Renal cortex interstitium (tissue), 11 donors: ENCODE measurements at regions not wholly inside any gene's neighbourhood (a gene's known extent, or its start where the extent isn't known, plus 50 kb on each side); places are given as distances from the start of the nearest gene placed in this dataset.
"Not testable (repeated sequence)": the region's sequence is repeated elsewhere in the genome, so short reads cannot be mapped to it uniquely, and the experiment has no call there.

ENCODE experiments used
- DNase-seq, 11 donors: peaks; one replicate each; pipeline ENCODE4 v3.0.0-alpha.2; 2013; ENCODE audit warnings: low read depth in 9 of 11, low spot score in 4 of 11; ENCODE audit errors: extremely low read depth in 1 of 11

DNA sequence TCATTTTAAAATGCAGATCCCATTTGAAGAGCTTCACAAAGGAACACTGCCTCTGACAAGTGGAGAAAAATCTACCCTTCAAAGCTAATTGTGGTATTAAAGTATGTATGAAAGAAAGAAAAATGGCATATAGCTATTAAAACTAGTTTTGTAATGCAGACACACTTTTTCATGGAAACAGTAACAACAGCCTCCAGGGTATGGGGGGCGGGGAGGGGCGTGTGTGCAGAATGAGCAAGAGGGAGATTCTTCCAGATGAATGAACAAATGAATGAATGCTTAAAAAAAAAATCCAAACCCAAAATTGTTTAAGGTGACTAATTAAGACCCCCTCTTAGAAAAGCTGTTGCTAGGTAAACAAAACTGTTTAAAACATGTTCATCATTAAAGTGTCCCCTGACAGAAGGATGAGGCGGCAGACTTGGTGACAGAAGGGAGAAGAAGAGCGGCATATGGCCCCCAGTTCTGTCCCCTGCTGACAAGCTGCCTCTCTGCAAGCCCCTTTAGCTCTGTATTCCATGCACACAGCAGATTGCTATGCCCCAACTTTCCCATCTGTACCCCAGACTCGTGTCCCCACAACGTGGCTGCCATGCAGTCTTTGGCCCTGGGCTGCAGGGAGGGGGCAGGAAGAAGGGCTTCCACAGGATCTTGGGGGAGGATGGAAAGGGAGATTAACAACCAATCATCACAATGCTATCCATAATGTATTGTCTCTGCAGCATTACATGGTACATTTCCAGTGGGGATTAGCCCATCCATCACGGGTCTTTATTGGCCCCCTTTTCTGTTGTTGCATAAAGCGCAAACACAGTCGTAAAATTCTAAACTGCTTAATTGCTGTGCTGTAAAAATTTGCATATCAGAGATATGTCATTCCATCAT lies 108.4 kb upstream of the OLIG3 start:
- no peak for DNase-seq

DNA sequence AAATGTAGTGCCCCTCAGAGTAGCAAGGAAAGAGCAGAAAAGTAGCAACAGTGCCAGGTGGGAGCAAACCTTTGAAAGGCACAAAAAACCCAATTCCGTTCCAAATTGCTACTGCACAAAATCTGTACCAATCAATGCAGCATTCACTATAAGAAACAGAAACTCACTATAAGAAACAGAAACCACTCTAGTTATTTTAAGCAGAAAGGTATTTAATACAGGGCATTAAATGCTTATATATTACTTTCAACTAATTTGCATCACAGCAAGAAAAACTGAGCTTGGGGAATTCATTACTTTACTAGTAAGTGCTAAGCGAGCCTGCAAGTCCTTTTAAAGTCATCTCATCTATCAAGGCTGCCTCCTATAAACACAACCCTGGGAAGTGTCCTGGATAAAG lies 116.5 kb upstream of the OLIG3 start:
- no peak for DNase-seq

DNA sequence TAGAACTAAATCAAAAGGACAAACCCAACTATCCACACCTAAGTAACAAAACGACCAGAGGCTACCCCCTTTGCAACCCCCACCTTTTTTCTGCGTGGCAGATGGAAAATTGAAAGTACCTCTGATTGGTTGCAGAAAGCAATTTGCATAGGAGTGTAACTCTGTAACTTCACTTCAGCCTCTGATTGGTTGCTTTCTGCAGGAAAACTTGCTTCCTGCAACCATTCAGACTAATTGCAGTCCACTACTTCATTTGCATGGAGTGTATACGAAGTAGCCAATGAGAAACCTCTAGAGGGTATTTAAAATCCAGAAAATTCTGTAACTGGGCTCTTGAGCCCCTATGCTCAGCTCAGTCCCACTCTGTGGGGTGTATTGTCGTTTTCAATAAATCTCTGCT lies 129.1 kb upstream of the OLIG3 start:
- DNase-seq: no peak

DNA sequence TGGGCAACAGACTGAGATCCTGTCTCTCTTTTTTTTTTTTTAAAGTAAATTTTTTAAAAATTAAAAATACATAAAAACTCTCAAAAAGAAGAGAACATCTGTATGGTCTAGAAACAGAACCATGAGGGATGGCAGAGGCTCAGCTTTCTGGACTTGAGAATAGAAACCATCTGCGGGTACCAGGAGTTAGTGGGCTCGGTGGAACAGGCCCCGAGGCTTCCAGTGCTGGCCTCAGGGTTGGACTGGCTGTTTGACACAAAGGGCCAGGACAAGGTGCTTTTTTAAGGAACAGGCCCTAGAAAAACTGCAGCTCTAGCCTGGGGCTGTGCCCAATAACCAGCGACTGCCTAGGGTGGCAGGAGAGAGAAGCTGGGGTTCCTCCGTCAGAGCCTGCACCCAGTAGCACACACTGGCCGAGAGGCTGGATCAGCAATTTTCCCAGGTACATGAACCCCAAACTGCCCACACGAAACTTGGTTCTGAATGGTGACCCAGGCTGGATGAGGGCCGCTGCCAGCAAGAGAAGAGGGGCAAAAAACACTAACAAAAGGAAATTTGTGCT lies 131.0 kb upstream of the OLIG3 start:
- DNase-seq: no peak

DNA sequence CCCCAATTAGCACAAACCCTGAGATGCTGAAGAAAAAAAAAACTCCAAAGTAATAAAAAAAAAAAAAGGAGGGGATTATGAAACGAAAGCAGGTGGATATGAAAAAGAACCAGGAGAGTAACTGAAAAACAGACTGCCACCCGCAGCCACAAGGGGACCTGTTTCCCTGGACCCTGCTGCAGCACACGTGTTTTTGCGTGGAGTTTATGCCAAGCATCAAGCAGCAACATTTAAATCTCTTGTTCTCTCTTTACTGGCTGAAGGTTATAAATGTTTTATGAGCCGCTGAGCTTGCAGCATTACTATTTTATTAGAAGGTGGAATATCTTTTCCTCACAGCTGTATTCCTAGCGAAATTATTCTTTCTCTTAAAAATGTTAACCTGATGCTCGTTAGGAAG lies 131.6 kb upstream of the OLIG3 start:
- DNase-seq: no peak

DNA sequence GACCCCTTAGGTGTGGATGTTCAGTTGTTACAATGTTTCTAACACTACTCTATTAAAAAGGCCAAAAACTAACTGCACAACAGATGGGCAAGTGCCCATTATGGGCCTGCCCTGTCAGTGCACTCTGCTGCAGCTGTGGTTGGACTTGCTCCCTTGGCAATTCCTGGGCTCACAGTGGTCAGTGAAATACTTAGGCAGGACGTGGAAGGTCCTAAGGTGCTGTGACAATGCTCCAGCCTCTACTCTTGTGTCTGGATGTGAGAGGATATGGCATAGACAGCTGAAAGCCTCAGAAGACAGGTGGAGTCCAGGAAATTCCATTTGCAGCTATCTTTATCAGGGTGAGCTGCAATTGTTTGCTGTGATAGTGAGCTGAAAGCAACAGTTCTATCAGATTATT lies 136.5 kb upstream of the OLIG3 start:
- DNase-seq: no peak

DNA sequence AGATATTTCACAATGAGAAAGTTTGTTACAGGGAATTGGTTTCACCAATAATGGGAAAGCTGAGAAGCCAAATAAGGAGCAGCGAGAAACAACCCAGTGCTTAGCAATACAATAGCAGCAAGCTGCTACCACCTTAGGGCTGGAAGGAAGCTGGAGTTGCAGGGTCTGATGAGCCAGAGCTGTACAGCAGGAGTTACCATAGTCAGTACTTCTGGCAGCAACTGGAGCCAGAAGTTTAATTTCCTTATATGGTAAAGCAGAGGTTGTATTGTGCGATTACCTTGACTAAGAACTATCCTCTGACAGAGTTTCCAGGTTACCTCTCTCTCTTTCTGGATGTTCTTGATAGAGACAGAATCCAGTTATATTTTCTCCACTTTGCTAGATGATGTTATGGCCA lies 137.1 kb upstream of the OLIG3 start:
- no peak for DNase-seq

DNA sequence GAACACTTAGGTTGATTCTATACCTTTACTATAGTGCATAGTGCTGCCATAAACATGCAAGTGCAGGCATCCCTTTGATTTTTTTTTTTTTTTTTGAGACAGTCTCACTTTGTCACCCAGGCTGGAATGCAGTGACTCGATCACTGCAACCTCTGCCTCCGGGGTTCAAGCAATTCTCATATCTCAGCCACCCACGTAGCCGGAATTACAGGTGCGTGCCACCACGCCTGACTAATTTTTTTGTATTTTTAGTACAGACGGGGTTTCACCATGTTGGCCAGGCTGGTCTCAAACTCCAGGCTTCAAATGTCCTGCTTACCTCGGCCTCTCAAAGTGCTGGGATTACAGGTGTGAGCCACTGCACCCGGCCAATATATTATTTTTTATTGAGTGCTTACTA lies 140.0 kb upstream of the OLIG3 start:
- DNase-seq: not testable (repeated sequence)

DNA sequence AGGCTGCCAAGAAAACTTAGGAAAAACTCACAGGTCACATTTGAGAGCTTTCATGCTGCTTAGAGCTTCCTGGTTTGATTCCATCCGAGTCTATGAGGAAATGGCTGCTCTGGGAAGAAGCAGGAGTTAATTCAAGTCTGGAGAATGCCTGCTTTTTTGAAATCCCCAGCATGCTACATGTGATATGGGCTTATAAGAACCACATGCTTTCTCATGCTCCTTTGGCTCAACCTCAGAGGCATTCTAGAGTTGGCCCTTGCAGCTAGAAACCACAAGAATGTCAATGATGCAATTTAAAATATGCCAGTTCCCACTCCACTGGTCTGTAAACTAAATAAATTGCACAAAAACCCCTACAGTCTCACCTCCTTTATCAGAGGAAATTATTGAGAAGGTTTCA lies 142.9 kb upstream of the OLIG3 start:
- DNase-seq: peak; percentile 7 to 63 (median 33)

DNA sequence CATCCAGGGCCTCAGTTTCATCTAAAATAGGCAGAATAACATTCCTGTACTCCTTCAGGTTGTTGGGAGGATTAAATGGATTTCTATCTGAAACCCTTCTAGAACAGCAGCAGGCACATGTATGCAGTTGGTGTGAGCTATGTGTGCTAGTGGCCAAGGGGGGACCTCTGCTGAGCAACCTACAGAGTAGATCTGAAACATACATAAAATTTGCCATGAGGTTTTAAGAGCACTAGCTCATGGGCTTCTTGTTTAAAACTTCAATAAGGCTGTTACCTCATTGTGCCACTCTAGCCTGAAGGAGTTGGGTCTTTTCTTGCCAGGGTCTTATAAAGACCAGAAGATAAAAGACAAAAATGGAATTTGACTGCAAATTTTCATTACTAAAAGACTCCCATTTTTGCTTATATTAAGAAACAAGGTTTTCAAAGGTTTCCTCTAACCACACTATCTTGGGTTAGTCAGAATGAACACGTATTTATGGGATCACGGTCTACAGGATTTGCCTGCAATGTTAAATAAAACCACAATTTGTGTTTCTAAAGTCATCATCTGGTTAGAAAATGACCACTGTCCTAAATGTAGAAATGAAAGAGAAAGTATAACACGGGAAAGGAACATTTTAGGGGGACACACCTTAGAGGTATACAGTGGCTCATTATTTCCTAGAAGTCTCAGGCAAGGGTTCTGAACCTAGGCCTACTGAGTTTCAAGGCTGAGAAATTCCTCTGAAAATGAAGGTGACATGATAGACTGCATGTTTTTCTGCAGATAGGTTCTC lies 144.9 kb upstream of the OLIG3 start:
- DNase-seq: no peak

DNA sequence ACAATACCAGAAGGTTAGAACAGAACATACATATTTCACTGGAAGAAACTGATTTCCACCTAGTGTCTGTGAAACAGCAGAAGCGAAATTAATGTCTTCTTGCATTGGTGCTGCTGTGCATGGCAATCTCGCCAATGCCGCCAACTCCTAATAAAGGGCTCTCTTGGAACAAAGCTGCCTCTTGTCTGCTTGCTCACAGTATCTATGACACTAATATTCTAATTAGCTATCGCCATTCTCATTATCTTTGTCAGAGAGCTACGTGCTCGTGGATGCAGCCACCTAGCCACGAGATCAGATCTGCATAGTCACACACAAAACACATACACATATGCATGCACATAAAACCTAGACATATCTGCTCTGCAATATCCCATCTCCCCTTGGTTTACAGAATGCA lies 145.9 kb upstream of the OLIG3 start:
- no peak for DNase-seq

DNA sequence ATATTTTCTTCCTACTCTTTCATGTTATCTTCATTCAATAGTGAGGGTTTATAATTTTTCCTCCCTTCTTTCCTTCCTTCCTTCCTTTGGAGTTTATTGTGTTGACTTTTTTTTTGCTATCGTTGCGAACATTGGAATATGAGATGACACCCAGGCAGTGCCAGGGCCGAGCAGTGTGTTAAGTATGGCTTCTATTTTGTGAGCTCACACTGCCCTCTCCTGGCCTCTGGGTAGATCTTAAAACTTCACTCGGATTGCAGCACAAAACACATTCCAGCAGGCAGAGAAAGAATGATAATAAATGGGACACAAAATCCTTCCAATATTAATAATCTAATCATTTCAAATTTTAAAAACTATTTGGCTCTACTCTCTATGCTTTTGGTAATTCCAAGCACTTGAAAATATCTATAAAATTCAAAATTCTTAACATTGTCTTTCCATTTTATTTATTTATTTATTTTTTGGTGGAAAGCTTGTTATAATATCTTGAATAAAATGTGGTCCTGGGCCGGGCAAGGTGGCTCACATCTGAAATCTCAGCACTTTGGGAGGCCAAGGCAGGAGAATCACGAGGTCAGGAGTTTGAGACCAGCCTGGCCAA lies 147.4 kb upstream of the OLIG3 start:
- peak in 9 of 11 donors; percentile 41 to 73 (median 60) for DNase-seq

DNA sequence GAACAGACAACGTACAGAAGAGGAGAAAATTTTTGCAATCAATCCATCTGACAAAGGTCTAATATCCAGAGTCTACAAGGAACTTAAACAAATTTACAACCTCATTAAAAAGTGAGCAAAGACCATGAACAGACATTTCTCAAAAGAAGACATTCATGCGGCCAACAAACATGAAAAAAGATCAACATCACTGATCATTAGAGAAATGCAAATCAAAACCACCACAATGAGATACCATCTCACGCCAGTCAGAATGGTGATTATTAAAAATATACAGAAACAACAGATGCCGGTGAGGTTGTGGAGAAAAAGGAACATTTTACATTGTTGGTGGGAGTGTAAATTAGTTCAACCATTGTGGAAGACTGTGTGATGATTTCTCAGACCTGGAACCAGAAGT lies 149.0 kb upstream of the OLIG3 start:
- not testable (repeated sequence) for DNase-seq

DNA sequence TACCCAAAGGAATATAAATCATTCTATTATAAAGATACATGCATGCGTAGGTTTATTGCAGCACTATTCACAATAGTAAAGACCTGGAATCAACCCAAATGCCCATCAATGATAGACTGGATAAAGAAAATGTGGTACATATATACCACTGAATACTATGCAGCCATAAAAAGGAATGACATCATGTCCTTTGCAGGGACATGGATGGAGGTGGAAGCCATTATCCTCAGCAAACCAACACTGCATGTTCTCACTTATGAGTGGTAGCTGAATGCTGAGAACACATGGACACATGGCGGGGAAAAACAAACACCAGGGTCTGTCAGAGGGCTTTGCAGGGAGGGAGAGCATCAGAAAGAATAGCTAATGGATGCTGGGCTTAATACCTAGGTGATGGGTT lies 149.4 kb upstream of the OLIG3 start:
- DNase-seq: not testable (repeated sequence)

DNA sequence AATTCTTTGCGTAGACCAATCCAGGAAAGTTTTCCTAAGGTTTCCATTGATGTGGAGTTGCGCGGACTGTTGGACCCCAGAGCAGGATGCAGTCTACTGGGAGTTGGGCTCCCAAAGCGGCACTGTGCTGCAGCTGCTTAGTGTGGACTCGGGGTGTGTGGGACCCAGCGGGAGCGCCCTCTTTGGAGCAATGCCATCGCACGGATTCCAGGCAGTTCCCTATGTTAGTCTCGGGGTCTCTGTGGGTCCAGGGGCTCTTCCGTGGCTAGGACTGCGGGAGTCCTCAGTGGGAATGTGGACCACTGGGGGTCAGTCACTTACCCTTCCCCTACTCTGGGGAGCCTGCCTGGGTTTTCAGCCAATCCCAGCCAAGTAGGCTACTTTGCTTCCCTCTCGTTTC lies 151.7 kb upstream of the OLIG3 start:
- no peak for DNase-seq

DNA sequence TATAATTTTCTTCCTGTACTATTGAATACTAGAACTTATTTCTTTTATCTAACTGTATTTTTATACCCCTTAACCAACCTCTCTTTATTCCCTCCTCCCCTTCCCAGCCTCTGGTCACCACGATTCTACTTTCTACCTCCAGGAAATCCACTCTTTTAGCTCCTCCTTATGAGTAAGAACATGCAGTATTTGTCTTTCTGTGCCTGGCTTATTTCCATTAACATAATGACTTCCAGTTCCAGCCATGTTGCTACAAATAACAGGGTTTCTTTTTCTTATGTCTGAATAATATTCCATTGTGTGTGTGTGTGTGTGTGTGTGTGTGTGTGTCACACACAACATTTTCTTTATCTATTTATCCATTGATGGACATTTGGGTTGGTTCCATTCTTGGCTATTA lies 152.3 kb upstream of the OLIG3 start:
- no peak for DNase-seq

DNA sequence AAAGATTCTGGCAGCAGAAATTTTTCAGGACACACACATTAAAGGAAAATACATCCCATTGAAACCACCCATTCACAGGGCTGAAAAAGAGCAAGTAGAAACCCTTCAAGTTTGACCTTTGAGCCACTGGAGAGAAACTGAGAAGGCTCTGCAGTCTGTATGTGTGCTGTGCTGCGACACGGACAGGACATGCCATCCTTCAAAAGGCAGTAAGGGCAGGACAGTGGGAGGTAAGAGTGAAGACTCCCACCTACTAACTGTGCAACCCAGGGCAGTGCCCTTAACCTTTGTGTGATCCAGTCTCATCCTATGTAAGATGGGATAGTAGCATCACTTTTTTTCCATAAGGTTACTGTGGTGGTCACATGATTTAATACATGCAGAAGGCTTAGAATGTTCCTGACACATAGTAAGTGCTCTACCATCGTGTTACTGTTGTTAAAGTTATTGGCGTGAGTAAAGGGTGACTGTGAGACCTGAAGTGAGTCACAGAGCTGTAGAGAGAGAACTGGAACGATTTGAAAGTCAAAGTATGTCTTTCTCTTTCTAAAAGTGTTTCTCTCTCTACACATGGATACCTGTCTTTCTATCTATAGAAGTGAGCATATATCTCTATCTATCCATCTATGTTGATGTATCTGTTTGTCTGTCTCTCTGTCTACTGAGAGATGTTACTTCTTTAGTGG lies 153.7 kb upstream of the OLIG3 start:
- DNase-seq: no peak

DNA sequence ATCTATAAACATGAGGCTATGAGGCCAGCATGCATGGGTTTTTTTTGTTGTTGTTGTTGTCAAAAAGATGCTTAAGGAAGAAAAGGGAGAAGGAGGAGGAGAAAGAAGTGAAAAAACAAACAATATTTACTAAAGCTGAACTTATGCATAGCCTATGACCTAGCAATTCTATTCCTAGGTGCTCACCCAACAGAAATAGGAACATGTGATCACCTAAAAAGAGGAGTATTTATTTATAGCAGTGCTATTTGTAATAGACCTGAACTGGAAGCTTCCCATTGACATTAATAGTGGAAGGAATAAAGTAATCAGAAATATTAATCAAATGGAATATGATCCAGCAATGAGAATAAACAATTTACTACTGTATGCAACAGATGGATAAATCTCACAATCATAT lies 156.5 kb upstream of the OLIG3 start:
- no peak for DNase-seq

DNA sequence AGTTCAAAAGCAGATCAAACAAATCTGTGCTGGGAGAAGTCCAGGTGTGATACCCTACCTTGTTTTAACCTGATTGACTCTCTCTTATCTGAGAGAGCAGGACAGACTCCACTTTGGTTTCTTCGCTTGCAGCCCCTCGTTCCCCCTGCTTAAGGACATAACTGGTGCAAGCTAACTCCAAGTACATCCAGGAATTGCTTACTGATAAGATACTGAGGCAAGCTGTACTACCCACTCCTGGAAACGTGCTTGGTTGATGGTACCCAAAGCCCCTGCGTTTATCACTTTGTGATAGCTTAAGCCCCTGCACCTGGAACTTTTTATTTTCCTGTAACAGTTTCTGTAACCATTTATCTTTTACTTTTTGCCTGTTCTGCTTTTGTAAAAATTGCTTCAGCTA lies 157.0 kb upstream of the OLIG3 start:
- no peak for DNase-seq
